ENCODE measurements at regions not wholly inside any gene's neighbourhood (a gene's known extent, or its start where the extent isn't known, plus 50 kb on each side); places are given as distances from the start of the nearest gene placed in this dataset.

- peak; percentile 78 for DNase-seq
Observed at GRCh38 chr5:145237843-145238242, 597.3 kb downstream of the PRELID2 start.

GRCh38 chr5:145236983-145237382 lies 598.2 kb downstream of the PRELID2 start:
- no peak for DNase-seq

GRCh38 chr5:145236127-145236526 lies 599.0 kb downstream of the PRELID2 start:
- no peak for DNase-seq

- no peak for DNase-seq
Observed at GRCh38 chr5:145233461-145233860, 601.7 kb downstream of the PRELID2 start.

- DNase-seq: no peak
Observed at GRCh38 chr5:145230781-145231180, 604.4 kb downstream of the PRELID2 start.

- DNase-seq: no peak
Observed at GRCh38 chr5:145228564-145228963, 606.6 kb downstream of the PRELID2 start.

- DNase-seq: no peak
Observed at GRCh38 chr5:145227881-145228280, 607.3 kb downstream of the PRELID2 start.

GRCh38 chr5:145226726-145227125 lies 608.4 kb downstream of the PRELID2 start:
- DNase-seq: no peak

GRCh38 chr5:145225529-145225928 lies 609.6 kb downstream of the PRELID2 start:
- DNase-seq: no peak

GRCh38 chr5:145223582-145223981 lies 611.6 kb downstream of the PRELID2 start:
- DNase-seq: no peak

GRCh38 chr5:145222622-145223021 lies 612.5 kb downstream of the PRELID2 start:
- DNase-seq: no peak

GRCh38 chr5:145221416-145221815 lies 613.7 kb downstream of the PRELID2 start:
- no peak for DNase-seq

- DNase-seq: no peak
Observed at GRCh38 chr5:145220481-145220880, 614.7 kb downstream of the PRELID2 start.

GRCh38 chr5:145218982-145219381 lies 616.2 kb downstream of the PRELID2 start:
- no peak for DNase-seq

GRCh38 chr5:145218019-145218418 lies 617.1 kb downstream of the PRELID2 start:
- DNase-seq: no peak

GRCh38 chr5:145210020-145210419 lies 625.1 kb downstream of the PRELID2 start:
- no peak for DNase-seq

- no peak for DNase-seq
Observed at GRCh38 chr5:145205546-145205945, 629.6 kb downstream of the PRELID2 start.

- no peak for DNase-seq
Observed at GRCh38 chr5:145204743-145205142, 630.4 kb downstream of the PRELID2 start.

GRCh38 chr5:145203193-145203592 lies 631.9 kb downstream of the PRELID2 start:
- no peak for DNase-seq

- DNase-seq: no peak
Observed at GRCh38 chr5:145198525-145199260, 636.4 kb downstream of the PRELID2 start.

- DNase-seq: no peak
Observed at GRCh38 chr5:145189746-145190145, 645.4 kb downstream of the PRELID2 start.

GRCh38 chr5:145180371-145180770 lies 654.8 kb downstream of the PRELID2 start:
- no peak for DNase-seq

GRCh38 chr5:145178641-145179523 lies 656.3 kb downstream of the PRELID2 start:
- no peak for DNase-seq

- no peak for DNase-seq
Observed at GRCh38 chr5:145176041-145176440, 659.1 kb downstream of the PRELID2 start.
